HG02798 (cell line): ENCODE measurements at regions not wholly inside any gene's neighbourhood (a gene's known extent, or its start where the extent isn't known, plus 50 kb on each side); places are given as distances from the start of the nearest gene placed in this dataset.

Experiments
- ATAC-seq: cut with Tn5 transposase; IDR thresholded peaks from one replicate; pipeline ENCODE4 v1.9.1; 2021; ENCODE audit warnings: mild to moderate bottlenecking; ENCODE audit not compliant: unreplicated experiment, poor library complexity

DNA sequence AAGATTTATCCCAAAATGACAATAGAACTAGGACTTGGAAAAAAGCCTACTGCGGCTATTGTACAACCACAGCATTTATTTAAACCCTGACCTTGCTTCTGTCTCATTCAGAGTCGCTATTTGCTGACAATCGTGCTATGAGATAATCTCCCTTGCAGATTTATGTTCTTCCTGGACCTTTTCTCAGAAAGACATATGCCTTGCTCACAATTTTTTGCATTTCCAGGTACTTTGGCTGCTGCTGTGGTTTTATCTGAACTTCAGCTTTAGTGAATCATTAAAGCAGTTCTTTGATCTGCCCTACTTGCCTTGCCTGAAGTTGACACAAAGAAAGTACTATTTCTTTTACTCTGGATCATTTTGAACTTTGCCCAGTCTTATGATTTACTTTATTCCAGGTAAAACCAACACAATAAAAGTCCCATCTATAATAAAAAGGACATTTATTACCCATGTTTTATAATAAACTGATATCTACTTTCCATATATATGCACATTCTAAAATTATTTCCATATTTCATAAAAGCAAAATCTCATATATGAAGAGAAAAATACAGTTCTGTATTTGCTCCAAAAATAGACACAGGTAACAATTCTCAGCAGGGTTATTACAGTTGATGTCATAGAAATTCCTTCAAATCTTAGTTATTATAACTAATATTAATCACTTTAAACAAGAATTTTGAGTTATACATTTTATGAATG is 63.4 kb upstream of the CARD18 start:
- no peak for ATAC-seq

DNA sequence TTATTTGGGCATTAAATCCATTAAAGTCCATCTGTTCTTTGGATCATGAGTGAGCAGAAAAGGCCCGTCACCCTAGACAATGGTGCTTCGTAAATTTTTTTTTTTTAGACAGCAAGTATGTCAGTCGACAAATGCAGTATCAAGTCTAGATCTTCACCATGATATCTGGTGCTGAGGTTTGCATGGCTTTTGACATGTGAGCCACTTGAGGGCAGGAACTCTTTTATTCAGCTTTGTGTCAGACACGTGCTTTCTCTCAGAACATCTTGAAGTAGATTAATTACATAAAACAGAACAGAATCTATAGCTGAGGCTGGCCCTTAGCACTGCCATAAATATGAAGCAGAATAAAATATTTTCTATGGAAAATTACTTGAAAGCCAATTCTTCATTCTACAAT is 62.9 kb upstream of the CARD18 start:
- no peak for ATAC-seq

GRCh38 chr11:105201166-105201565 is 61.6 kb upstream of the CARD18 start:
- no peak for ATAC-seq

DNA sequence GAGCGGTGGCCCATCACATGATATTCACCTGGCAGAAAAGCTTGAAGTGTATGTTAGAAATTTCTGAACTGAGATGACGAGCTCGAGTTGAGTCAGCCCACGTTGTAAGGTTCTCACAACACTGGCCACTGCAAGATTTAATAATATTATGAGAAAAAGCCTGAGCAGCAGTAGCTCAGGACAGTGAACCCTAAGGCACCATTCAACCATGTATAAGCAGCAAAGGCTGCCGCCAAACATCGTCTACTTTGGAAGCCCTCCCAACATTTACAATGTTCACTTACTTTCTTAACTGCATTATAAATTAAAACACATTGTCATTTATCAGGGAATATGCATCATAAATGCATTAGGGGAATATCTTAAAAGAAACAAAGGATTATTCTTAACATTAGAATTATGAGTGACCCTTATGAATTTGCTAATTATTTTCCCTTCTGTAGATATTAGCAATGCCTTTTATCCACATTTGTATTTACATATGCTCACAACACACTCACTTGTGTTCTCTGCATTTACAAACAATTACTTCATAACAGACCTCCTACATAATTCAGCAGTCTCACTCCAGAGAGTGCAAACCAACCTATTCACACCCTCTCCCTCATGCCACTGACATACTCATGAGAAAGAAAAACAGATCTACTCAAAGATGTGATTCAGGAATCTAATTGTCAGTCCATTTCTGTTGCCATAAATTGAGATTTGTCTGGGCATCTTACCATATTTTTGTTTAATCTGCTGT is 57.7 kb upstream of the CARD18 start:
- ATAC-seq = no peak

DNA sequence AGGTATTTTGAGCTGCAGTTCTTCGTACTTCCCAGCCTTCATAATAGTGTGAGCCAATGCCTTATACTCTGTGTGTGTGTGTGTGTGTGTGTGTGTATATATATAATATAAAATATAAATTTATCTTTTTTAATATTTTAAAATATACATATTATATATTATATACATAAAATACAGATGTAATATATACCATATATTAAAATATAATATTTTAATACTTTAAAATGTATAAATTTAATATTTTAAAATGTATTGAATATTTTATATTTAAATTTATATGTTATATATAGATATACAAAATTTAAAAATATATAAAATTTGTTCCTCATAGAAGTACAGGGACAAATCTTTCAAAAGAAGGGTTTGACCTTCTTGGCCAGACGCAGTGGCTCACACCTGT is 53.7 kb upstream of the CARD18 start:
- ATAC-seq = no peak

DNA sequence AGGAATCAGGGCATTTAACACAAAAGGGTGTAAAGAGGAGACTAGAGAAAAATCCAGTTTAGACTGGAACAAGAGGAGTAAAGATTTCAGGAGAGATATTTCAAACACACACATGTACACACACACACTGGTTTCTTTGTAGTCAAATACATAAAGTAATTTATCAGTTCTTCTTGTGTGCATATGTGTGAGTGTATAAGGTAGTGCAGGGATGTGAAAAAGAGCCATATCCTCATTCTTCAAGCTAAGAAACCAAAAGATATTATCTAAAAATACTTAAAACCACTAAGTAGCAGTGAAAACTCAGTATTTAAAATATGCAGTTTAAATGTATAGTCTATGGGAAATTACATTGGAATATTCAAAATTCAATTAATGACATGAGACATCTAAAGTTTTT is 52.5 kb upstream of the CARD18 start:
- ATAC-seq = no peak

- no peak for ATAC-seq
Observed at GRCh38 chr11:105189581-105189980, 50.0 kb upstream of the CARD18 start.
